ENCODE measurements at regions not wholly inside any gene's neighbourhood (a gene's known extent, or its start where the extent isn't known, plus 50 kb on each side); places are given as distances from the start of the nearest gene placed in this dataset.
"Not testable (repeated sequence)": the region's sequence is repeated elsewhere in the genome, so short reads cannot be mapped to it uniquely, and the experiment has no call there.

DNA sequence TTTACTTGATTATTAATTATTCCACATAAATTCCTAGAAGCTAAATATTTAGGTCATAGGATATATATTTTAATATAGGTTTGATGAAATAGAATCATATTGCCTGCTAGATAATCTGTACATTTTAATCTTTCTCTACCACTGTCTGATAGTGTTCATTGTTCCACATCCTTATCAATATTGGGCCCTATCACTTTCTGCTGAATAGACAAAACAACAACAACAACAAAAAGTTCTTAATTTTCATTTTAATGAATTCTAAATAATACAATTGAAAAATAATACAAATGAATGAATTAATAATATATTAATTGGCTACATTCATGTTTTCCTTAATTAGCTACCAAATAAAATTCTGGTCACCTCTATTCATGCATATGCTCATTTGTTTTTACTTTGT is 1437.2 kb downstream of the LRFN5 start:
- DNase-seq (ENCODE audit: extremely low spot score, insufficient read length, low read depth), result no peak
- no peak for FAIRE-seq

DNA sequence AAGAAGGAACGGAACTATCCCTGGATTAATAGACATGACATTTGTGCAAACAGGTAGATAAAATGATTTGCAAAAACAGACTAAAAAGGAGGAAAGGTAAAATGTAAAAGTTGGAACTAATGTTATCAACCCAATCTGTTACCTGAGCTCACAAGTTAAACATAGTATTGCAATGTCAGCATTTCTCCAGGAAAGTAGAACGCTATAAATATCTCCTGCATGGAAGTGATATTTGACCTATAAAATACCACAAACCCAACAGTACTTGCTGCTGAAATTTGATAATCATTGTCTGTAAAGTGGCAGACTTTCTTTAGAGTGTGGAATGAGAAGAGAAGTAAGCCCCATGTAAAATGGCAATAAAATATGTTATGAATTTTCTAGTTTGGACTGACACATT is 1435.7 kb downstream of the LRFN5 start:
- no peak for DNase-seq (ENCODE audit: extremely low spot score, insufficient read length, low read depth)
- FAIRE-seq, result no peak

DNA sequence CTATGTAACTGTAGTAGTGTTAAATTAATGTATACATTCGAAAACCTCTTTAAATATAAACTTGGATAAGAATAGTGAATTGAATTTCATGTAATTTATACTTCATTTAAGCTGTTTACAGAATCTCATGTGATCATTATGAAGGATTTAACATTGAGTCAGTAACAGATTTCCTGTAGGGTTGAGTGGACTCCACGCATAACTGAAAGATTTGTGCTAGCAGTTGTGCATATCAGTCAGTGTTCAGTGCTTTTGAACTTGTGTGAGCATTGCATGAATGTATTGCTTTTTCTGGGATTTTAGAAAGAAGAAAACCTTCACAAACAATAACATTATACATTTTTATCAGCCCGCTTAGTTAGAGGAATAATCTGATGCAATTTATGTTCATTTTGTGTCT is 1435.3 kb downstream of the LRFN5 start:
- DNase-seq (ENCODE audit: extremely low spot score, insufficient read length, low read depth) (no peak), FAIRE-seq (no peak)

DNA sequence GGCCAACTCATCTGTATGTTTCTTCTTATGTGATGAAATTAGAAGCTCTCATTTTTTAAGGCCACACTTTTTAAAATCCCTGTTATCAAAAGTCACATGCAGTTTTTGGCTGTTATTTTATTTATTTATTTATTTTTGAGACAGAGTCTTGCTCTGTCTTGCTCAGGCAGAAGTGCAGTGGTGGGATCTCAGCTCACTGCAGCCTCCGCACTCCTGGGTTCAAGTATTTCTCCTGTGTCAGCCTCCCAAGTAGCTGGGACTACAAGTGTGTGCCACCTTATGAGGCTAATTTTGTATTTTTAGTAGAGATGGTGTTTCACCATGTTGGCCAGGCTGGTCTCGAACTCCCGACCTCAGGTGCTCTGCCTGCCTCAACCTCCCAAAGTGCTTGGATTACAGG is 1434.5 kb downstream of the LRFN5 start:
- no peak for DNase-seq (ENCODE audit: extremely low spot score, insufficient read length, low read depth)
- FAIRE-seq, result no peak

DNA sequence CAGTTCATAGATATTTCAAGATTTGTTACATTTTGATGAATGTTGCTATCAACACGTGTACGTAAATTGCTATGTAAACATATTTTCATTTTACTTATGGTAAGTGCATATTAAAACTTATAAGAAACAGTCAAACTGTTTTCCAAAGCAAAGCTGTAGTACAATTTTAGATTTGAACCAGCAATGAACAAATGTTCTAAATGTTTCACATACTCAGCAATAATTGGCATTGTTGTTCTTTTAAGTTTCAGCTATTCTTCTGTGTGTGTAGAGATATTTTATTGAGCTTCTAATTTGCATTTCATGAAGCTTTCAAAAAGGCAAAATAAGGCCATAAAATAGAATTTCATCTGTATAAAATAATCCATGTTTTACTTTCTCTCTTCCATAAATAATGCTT is 1433.2 kb downstream of the LRFN5 start:
- DNase-seq (ENCODE audit: extremely low spot score, insufficient read length, low read depth), result no peak
- no peak for FAIRE-seq

DNA sequence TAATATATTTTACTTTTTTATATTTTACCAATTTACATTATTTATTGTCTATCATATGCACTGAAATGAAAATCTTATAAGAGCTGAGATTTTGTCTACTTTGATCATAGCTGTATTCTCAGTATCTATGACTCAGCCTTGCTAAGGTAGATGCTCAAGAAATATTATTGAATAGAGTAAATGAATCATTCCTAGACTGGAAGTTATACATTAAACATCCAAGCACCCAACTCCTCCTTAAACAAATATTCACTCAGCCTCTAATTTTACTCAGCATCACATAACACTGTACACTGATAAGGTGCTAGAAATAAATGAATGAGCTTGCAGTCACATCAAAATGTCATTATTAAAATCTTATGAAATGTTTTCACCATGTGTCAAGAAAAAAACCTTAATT is 1424.9 kb downstream of the LRFN5 start:
- no peak for DNase-seq (ENCODE audit: extremely low spot score, insufficient read length, low read depth)
- FAIRE-seq, result no peak

DNA sequence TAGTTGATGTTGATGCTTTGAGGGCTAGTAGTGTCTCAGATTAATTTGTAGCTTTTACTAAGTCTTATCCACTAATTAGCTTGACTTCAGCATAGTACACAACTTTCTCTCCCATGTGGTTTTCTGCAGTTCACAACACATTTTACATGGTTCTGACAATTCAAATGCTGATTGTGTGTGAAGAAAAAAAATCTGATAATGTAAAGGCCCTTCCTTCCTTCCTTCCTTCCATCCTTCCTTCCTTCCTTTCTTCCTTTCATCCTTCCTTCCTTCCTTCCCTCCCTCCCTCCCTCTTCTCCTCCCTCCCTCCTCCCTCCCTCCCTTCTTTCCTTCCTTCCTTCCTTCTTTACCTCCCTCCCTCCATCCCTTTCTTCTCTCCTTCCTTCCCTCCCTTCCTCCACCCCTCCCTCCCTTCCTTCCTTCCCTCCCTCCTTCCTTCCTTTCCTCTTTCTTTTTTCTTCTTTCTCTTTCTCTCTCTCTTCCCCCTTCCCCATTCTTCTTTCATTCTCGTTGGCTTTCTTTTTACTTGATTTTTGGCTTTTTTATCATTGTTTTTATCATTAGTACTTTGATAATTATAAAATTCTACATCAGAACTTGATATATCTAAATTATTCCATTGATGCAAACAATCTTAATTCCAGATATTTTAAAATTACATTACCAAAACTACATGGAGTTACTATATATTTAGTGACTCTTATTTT is 1415.6 kb downstream of the LRFN5 start:
- FAIRE-seq (no peak), DNase-seq (ENCODE audit: extremely low spot score, insufficient read length, low read depth) (no peak)

DNA sequence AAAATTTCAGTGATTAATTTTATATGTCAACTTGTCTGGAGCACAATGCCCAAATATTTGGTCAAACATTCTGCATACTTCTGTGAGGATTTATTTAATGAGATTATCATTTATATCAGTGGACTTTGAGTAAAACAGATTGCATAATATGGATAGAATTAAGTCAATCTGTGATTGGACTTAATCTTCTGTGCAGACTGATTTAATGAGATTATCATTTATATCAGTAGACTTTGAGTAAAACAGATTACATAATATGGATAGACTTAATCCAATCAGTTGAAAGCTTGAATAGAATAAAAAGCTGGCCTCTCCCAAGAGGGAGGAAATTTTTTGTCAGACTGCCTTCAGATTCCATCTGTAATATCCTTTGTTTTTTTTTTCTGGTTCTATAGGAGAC is 1413.2 kb downstream of the LRFN5 start:
- FAIRE-seq, result no peak
- no peak for DNase-seq (ENCODE audit: extremely low spot score, insufficient read length, low read depth)

DNA sequence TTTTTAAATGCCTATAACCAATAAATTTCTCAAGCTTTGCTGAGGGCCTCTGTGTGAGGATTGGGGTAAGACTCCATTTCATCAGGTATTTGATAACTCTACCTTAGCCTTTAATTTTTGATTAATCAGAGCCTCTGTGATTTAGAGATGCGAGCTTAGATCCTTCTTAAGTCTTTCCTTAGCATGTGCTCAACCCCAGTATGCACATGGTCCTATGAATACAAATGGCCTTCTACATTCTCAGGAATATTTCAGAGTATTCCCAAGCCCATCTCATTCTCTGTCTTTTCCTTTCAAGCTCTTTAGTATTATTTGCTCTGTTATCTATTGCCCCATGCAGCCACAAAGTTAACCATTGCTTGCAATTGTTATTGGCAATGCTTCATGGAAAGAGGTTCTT is 1407.7 kb downstream of the LRFN5 start:
- FAIRE-seq, result no peak
- no peak for DNase-seq (ENCODE audit: extremely low spot score, insufficient read length, low read depth)

DNA sequence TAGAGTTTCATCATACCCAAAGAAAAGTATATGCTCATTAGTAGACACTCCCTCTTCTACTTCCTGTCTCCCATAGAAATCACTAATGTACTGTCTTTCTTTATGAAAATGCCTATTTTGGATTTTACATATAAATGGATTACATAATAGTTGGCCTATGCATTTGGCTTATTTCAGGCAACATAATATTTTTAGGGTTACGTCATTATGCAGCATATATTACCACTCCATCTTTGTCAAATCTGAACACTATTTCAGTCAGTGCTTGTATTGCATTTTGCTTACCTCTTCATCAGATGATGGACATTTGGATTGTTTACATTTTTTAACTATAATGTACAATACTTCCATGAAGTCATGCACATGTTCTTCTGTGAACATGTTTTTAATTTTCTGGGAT is 1406.1 kb downstream of the LRFN5 start:
- FAIRE-seq, result no peak
- DNase-seq (ENCODE audit: extremely low spot score, insufficient read length, low read depth), result no peak

DNA sequence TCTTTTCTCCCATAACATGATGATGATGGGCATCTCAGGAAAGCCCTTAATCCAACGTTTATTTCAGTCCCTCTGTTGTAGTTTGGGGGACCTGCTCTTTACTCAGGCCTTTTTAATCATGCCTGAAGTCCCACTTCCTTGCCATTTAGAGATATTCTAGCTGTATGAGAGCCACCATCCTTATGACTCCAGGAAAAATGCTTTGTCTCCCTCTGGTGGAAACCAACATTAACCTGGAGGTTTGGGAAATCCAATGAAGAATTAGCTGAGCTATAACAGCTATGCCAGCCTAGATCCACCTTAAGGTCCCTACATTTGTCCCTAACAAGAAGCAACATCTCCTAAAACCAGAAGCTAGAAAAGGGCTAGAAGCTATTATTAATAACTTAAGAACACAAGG is 1399.1 kb downstream of the LRFN5 start:
- FAIRE-seq (no peak), DNase-seq (ENCODE audit: extremely low spot score, insufficient read length, low read depth) (no peak)

DNA sequence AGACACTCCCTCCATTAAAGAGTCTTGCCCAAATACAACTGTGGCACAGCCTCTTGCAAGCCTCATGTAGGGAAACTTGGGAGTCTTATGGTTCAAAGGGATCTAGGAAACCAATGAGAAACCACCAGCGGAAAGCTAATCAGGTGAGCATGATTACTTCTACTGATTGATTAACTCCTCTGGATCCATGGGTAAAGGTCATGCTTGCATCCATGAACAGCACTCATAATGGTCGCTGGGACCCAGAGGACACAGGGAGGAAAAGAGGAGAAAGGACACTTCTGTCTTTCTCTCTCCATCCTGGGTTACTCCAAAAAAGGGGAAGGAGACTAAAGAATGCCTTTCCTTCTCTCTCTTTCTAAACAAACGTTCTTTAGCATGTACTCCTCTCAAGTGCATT is 1397.2 kb downstream of the LRFN5 start:
- FAIRE-seq (no peak), DNase-seq (ENCODE audit: extremely low spot score, insufficient read length, low read depth) (no peak)

DNA sequence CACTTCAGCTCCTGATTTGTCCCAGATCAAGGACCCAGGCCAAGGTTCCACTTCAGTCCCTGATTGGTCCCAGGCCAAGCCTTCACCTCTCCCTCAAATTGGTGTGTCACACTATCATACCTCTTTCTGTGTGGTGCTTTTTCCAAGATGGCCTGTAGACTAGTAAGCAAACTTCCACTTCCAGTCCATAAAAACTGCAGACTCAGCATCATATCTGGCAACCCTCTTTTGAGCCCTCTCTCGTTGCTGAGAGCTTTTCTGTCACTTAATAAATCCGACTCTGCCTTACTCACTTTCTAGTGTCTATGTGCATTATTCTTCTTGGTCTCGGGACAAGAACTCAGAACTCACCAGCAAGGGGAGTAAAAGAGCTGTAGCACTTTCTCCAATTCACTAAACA is 1395.1 kb downstream of the LRFN5 start:
- no peak for DNase-seq (ENCODE audit: extremely low spot score, insufficient read length, low read depth)
- no peak for FAIRE-seq

DNA sequence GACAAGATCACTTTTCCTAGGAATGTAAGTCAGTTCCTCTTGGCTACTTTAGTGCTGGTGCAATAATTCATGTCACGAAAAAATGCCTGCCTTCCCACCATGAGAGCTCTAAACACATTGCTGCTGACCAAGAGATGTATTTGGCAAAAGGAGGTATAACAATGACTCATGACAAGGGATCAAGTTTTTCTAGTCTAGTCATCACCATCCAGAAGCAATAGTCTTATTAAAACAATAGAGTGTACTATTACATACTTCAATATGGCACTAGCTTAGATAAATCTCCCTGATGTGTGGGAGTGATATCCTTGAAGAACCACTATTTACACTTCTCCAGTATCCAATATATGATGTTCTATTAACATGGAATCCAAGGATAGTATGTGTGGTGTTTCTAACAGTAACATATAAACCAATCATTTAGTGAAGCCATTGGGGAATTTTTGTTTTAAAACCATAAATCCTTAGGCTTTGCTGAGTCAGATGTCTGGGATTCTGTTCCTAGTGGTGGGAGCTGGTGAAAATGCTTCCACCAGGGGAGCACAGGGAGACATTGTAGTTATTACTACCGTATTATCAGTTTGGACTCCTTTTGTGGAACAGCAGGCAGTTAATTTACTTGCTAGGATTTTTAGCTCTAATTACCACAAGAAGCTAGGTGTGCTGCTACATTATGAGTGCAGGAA is 1387.5 kb downstream of the LRFN5 start:
- no peak for DNase-seq (ENCODE audit: extremely low spot score, insufficient read length, low read depth)
- FAIRE-seq, result no peak

DNA sequence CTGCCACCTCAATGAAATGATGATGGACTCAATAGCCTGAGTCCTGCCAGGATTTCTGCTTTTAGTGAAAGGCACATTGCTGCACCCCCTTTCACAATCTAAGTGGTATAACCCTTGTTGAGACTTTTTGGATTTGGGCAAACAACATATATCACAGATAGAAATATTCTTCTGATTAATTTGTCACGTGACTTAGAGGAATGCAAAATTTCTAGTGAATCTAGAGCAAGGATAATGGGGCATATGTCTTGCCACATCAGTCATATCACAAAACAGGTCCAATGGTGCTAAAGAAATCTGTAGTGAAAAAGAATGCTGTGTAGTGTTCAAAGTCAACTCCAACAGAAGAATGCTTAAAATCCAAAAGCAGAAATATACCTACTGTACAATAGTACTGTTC is 1386.3 kb downstream of the LRFN5 start:
- FAIRE-seq (no peak), DNase-seq (ENCODE audit: extremely low spot score, insufficient read length, low read depth) (no peak)

DNA sequence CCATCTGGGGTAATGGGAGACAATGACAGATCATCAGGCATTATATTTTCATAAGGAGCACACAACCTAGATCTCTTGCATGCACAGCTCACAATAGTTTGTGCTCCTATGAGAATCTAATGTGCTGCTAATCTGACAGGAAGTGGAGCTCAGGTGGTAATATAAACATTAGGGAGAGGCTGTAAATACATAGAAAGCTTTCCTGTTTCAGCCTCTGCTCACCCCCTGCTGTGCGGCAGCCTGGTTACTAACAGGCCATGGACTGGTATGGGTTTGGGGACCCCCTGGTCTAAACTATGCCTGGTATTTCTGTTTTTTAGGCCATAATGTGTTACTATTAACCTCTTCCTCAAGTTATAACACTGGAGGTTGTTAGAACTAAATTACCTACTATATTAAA is 1373.7 kb downstream of the LRFN5 start:
- FAIRE-seq (no peak), DNase-seq (ENCODE audit: extremely low spot score, insufficient read length, low read depth) (no peak)

DNA sequence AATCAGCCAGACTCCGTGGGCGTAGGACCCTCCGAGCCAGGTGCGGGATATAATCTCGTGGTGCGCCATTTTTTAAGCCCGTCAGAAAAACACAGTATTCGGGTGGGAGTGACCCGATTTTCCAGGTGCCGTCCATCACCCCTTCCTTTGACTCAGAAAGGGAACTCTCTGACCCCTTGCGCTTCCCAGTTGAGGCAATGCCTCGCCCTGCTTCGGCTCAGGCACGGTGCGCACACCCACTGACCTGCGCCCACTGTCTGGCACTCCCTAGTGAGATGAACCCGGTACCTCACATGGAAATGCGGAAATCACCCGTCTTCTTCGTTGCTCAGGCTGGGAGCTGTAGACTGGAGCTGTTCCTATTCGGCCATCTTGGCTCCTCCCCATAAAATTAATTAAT is 1366.5 kb downstream of the LRFN5 start:
- not testable (repeated sequence) for DNase-seq (ENCODE audit: extremely low spot score, insufficient read length, low read depth); FAIRE-seq

DNA sequence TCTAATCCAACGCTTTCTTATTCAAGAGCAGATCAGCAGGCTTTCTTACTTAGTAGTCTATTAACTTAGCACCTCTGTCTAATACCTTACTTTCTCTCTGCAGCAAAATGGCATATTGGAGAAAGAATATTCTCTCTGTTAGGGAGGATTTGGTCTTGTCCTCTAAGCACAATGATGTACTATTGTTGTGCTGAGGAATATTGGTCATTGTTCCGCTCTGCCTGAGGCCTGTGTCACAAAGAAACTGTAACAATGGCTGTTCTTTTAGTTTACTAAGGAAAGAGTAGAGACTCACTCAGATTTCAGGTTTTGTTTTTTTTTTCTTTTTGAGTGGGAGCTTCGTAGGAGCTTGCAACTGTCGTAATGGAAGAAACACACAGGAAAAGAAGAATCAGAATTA is 1358.8 kb downstream of the LRFN5 start:
- DNase-seq (ENCODE audit: extremely low spot score, insufficient read length, low read depth) (no peak), FAIRE-seq (no peak)

DNA sequence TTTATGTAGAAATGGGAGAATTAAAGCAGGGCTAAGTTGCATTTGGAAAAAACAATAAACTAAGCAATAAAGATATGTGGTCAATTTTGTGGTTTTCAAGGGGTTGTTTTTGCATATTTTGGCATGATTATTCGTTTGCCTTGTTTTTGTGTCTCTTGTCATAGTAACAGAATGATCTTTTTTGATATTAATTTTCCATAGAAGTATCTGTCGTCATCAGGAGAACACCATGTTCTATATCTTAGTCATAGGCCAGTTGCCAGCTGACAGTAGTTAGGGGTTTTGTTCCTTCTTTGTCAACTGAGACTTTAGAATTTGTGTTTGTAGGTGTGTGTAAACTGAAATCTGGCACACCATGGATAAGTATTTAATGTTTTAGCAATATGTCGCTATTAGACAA is 1354.8 kb downstream of the LRFN5 start:
- FAIRE-seq (no peak), DNase-seq (ENCODE audit: extremely low spot score, insufficient read length, low read depth) (no peak)

DNA sequence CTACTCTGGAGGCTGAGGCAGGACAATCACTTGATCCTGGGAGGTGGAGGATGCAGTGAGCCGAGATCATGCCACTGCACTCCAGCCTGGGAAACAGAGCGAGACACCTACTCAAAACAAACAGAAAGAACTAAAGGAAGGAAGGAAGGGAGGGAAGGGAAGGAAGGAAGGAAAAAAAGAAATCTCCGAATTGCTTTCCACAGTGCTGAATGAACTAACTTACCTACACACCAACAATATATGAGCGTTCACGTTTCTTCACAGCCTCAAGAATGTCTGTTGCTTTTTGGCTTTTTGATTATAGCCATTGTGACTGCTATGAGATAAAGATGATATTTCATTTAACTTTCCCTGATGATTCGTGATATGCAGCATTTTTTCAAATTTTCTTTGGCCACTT is 1343.7 kb downstream of the LRFN5 start:
- DNase-seq (ENCODE audit: extremely low spot score, insufficient read length, low read depth), result no peak
- no peak for FAIRE-seq

DNA sequence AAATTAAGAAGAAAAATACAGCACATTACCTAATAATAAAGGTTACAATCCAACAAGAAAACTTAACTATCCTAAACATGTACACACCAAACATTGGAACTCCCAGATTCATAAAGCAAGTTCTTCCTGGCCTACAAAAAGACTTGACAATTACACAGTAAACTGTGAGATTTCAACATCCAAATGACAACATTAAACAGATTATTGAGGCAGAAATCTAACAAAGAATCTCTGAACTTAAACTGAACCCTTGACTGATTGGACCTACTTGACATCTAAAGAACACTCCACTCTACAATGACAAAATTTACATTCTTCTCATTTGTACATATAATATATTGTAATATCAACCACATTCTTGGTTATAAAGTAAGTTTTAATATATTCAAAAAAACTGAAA is 1341.3 kb downstream of the LRFN5 start:
- no peak for FAIRE-seq

DNA sequence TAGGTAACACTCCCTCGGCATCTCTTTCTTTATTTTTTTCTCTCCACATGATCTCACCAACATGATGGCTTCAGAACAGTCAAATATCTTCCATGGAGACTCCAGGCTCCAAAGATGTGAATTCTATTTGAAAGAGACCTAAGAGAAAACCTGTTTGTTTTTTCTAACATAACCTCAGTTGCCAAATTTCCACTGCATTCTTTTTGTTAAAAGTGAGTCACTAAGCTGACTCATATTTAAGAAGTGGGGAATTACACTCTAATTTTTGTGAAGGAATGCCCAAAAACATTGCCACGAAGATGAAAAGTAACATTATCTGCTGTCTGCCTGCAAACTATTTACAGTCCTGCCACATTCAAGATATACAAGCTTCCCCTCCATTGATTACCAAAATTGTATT is 1337.6 kb downstream of the LRFN5 start:
- FAIRE-seq (no peak), DNase-seq (ENCODE audit: extremely low spot score, insufficient read length, low read depth) (no peak)

More for the DNA sequence above, 1341.3 kb downstream of the LRFN5 start:
- no peak for DNase-seq (ENCODE audit: extremely low spot score, insufficient read length, low read depth)

Measured in GM18507 (cell line).